ENCODE measurements at regions not wholly inside any gene's neighbourhood (a gene's known extent, or its start where the extent isn't known, plus 50 kb on each side); places are given as distances from the start of the nearest gene placed in this dataset.

DNA sequence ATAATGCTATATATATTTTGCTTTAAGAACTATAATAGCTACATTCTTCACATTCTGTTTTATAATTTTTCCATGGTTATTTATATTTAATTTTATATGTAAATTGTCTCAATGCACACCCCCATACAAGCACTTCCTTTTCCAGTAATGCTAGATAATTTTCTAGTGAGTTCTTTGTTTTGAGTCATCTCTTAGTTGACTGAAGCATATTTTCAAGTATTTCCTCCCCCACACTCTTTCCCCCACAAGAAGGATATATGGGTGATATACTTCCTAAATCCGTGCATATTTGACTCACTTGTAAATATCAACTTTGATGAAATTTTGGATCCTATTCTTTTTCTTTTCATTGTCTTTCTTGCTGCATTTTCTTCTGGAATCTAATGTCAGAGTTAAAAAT, 82.1 kb upstream of the SRSF6 start:
- Histone ChIP-seq H3K27me3 (peaks cover 8% of the 10 kb centered on the region), H3K9me3 (no peaks in the 10 kb centered on the region), H3K36me3 (no peaks in the 10 kb centered on the region), H3K4me1 (no peaks in the 10 kb centered on the region), H3K4me3 (ENCODE audit: low read depth, low read length) (no peak overlapping the region)
- no peak for DNase-seq
- TF ChIP-seq, protein P1, sequence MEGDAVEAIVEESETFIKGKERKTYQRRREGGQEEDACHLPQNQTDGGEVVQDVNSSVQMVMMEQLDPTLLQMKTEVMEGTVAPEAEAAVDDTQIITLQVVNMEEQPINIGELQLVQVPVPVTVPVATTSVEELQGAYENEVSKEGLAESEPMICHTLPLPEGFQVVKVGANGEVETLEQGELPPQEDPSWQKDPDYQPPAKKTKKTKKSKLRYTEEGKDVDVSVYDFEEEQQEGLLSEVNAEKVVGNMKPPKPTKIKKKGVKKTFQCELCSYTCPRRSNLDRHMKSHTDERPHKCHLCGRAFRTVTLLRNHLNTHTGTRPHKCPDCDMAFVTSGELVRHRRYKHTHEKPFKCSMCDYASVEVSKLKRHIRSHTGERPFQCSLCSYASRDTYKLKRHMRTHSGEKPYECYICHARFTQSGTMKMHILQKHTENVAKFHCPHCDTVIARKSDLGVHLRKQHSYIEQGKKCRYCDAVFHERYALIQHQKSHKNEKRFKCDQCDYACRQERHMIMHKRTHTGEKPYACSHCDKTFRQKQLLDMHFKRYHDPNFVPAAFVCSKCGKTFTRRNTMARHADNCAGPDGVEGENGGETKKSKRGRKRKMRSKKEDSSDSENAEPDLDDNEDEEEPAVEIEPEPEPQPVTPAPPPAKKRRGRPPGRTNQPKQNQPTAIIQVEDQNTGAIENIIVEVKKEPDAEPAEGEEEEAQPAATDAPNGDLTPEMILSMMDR (IDR thresholded peaks at IDR 0.05; ENCODE audit: low read depth, low read length) = no peak

DNA sequence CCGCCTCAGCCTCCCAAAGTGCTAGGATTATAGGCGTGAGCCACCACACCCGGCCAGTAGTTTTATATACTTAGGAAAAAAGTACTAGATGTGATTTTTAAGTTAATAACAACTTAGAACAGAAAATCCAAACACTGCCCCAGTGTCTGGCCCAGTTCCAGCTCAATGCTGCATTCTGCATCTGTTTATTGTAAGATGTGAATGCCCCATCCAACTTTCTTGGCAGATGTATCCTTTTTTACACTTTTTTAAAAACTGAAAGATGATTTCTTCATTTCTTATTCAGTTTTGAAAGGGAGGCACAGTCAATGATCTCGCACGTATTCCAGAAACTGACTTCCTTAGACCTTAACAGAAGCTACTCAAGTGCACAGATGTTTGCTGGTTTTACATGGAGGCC, 85.6 kb upstream of the SRSF6 start:
- Histone ChIP-seq H3K4me1 (no peaks in the 10 kb centered on the region), H3K27me3 (peaks cover 12% of the 10 kb centered on the region), H3K9me3 (no peaks in the 10 kb centered on the region), H3K4me3 (ENCODE audit: low read depth, low read length) (no peak overlapping the region), H3K36me3 (no peaks in the 10 kb centered on the region)
- TF ChIP-seq, protein P1 (IDR thresholded peaks at IDR 0.05; ENCODE audit: low read depth, low read length) = no peak
- no peak for DNase-seq

DNA sequence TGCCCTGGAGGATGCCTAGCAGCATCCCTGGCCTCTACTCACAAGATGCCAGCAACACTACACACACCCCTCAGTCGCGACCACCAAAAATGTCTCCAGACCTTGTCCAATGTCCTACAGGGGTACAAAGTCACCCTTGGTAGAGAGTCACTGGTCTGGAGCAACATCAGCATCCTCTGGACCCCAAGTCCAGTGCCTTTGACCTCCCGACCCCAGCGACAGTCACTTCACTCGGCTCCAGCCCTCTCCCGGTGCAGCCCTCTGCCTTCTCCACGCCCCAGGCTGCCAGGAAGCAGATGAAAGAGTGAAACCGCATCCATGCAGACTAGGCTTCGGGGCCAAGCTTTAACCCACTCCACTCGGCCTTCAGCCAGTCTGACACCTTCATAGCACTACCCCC, 92.0 kb upstream of the SRSF6 start:
- Histone ChIP-seq H3K4me3 (ENCODE audit: low read depth, low read length) (no peak overlapping the region), H3K36me3 (no peaks in the 10 kb centered on the region), H3K4me1 (no peaks in the 10 kb centered on the region), H3K27me3 (peaks cover 13% of the 10 kb centered on the region), H3K9me3 (no peaks in the 10 kb centered on the region)
- TF ChIP-seq, protein P1 (IDR thresholded peaks at IDR 0.05; ENCODE audit: low read depth, low read length) = no peak
- no peak for DNase-seq

DNA sequence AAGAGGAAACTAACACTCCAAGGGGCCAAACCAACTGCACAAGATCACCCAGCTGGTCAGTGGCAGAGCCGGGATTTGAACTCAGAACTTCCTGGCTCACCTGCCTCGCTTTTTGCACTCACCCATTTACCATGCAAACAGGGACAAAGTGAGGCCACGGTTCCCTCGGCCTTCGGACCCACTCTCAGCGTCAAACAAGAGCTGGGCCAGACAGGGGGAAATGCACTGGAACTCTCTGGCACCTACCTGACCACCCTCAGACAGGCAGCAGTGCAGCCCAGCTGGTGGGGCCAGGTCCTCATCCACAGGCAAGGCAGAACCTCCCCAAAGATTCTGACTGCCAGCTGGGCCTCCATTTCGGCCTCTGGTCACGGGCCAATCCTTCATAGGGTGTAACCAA, 93.7 kb upstream of the SRSF6 start:
- TF ChIP-seq, protein P1 (IDR thresholded peaks at IDR 0.05; ENCODE audit: low read depth, low read length) = no peak

DNA sequence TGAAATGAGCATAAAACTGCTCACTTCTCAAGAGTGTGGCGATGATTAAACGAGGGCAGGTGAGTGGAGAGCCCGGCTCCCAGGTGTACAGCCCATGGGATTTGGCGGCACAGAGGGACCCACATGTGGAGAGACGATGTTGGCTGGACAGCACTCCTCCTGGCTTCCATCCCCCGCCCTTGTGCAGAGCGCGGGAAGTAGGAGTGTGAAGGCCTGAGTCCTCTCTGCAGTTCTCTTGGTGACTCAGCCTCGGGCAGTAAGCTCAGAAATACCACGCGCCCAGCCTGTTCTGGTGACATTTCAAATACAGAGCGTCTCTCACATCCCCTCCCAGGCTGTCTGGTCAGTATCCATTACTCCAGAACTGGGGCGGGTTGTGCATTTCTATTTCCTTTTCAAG, 94.2 kb upstream of the SRSF6 start:
- Histone ChIP-seq H3K9me3 (no peaks in the 10 kb centered on the region), H3K36me3 (no peaks in the 10 kb centered on the region), H3K4me3 (ENCODE audit: low read depth, low read length) (no peak overlapping the region), H3K27me3 (peaks cover 13% of the 10 kb centered on the region), H3K4me1 (no peaks in the 10 kb centered on the region)
- TF ChIP-seq, protein P1 (IDR thresholded peaks at IDR 0.05; ENCODE audit: low read depth, low read length) = no peak
- DNase-seq = no peak

More for the DNA sequence above, 93.7 kb upstream of the SRSF6 start:
- no peak for DNase-seq
- Histone ChIP-seq H3K4me1 (no peaks in the 10 kb centered on the region), H3K9me3 (no peaks in the 10 kb centered on the region), H3K27me3 (peaks cover 13% of the 10 kb centered on the region), H3K4me3 (ENCODE audit: low read depth, low read length) (no peak overlapping the region), H3K36me3 (no peaks in the 10 kb centered on the region)

DNA sequence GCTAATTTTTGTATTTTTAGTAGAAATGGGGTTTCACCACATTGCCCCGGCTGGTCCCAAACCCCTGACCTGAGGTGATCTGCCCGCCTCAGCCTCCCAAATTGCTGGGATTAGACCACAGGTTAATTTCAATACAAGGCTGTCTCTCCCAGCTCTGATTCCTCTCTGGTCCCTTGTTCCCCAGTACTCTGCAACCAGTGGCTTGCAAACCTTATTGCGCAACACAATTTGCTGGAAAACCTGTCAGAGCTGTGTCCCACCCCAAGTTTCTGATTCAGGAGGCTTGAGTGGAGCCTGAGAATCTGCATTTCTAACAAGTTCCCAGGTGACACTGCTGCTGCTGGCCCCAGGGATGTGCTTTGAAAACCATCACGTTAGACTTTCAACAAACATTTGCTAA, 96.2 kb upstream of the SRSF6 start:
- Histone ChIP-seq H3K27me3 (peaks cover 10% of the 10 kb centered on the region), H3K36me3 (no peaks in the 10 kb centered on the region), H3K4me3 (ENCODE audit: low read depth, low read length) (no peak overlapping the region), H3K4me1 (no peaks in the 10 kb centered on the region), H3K9me3 (no peaks in the 10 kb centered on the region)
- no peak for DNase-seq
- TF ChIP-seq, protein P1 (IDR thresholded peaks at IDR 0.05; ENCODE audit: low read depth, low read length) = no peak

Measured in BE2C (cell line).